ENCODE measurements at regions not wholly inside any gene's neighbourhood (a gene's known extent, or its start where the extent isn't known, plus 50 kb on each side); places are given as distances from the start of the nearest gene placed in this dataset.

DNA sequence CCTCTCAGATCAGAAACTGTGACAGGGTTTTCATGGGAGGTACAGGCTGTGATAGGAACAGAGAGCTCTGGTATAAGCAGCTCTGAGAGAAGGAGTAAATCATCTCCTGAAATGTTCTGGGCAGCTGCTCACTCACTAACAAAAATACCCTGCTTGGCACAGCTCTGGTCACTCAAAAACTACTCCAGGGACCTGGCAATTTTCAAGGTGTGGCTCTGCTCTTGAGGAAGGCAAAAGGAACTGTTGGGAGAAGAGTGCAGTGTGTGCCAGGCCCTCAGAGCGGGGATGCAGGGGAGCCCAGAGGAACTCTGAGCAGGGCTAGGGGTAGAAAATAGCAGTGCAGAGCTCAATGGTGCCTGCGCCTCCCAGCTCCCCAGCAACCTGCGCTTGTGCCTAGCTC is 180.5 kb upstream of the ZBED5 start:
- Histone ChIP-seq H2BK12ac (ENCODE audit: low read depth, low read length) (no peak overlapping the region), H3K27me3 (replicated peaks in 1 of 4; ENCODE audit: control insufficient read depth in 3 of 4, extremely low read depth in 1 of 4, insufficient read depth in 3 of 4, low read length in 3 of 4) (no peaks in the 10 kb centered on the region), H3K23ac (ENCODE audit: insufficient read length) (no peak overlapping the region), H2AK5ac (ENCODE audit: low read depth, low read length) (no peak overlapping the region), H3K9ac (replicated peaks in 1 of 4; ENCODE audit: extremely low read depth in 1 of 4, low read depth in 3 of 4, low read length in 3 of 4) (no peak overlapping the region), H3K4ac (replicated peaks; ENCODE audit: insufficient read length, low read depth, low read length) (no peak overlapping the region), H4K20me1 (replicated peaks in 1 of 2; ENCODE audit: control insufficient read depth in 1 of 2, insufficient read depth in 2 of 2, low read length in 2 of 2) (no peaks in the 10 kb centered on the region), H4K5ac (ENCODE audit: insufficient read length, low read depth, low read length) (no peak overlapping the region), H3K56ac (replicated peaks; ENCODE audit: insufficient read length, low read depth, low read length) (no peak overlapping the region), H3K23me2 (ENCODE audit: low read depth, low read length) (no peaks in the 10 kb centered on the region), H3K9me3 (ENCODE audit: insufficient read depth in 2 of 2, low read depth in 1 of 2, low read length in 1 of 2) (no peaks in the 10 kb centered on the region; a peak in 1 of 4 replicates), H3K18ac (ENCODE audit: extremely low read depth, low read length) (no peak overlapping the region), H3K4me2 (ENCODE audit: insufficient read depth in 1 of 2, low read depth in 2 of 2, low read length in 2 of 2) (no peak overlapping the region), H3K79me2 (ENCODE audit: control insufficient read depth in 1 of 2, insufficient read depth in 2 of 2, low read length in 2 of 2) (no peaks in the 10 kb centered on the region), H3K4me1 (replicated peaks in 1 of 4; ENCODE audit: control insufficient read depth in 3 of 4, insufficient read depth in 4 of 4, low read length in 3 of 4) (peaks cover 0 to 3% (median 1%) of the 10 kb centered on the region in 4 experiments; a peak in 3 of 7 replicates), H3K27ac (ENCODE audit: low read depth, low read length) (no peak overlapping the region), H3K36me3 (ENCODE audit: control insufficient read depth in 2 of 4, insufficient read depth in 4 of 4, low read length in 3 of 4) (no peaks in the 10 kb centered on the region), H4K8ac (ENCODE audit: extremely low read depth, insufficient read depth, low read length) (no peak overlapping the region), H3K14ac (ENCODE audit: insufficient read length) (no peak overlapping the region), H3K79me1 (ENCODE audit: low read depth, low read length) (no peaks in the 10 kb centered on the region; the same call in 1 of the 2 replicates), H2BK20ac (ENCODE audit: low read length) (no peak overlapping the region), H2AFZ (ENCODE audit: low read length) (no peak overlapping the region), H2BK120ac (replicated peaks; ENCODE audit: low read depth, low read length) (no peak overlapping the region), H2BK5ac (ENCODE audit: low read depth, low read length) (no peak overlapping the region), H2BK15ac (ENCODE audit: low read length) (no peak overlapping the region), H4K91ac (replicated peaks; ENCODE audit: insufficient read length, low read length) (no peak overlapping the region), H3K4me3 (ENCODE audit: extremely low read depth in 1 of 4, insufficient read depth in 2 of 4, low read depth in 3 of 4, low read length in 4 of 4) (no peak overlapping the region)
- POLR2A ChIA-PET (ENCODE audit: partially characterized antibody) = interaction anchor here (1.0 to 1.2 kb wide), 2 partner anchors 108 to 229 kb away, joined by 3 to 4 read pairs; partner anchors contain the start of gene EIF4G2
- CTCF ChIA-PET (ENCODE audit: partially characterized antibody) = interaction anchor here (0.6 to 5.7 kb wide), 35 partner anchors 8 to 1142 kb away, joined by 3 to 68 read pairs (median 7); no protein-coding TSS in a partner anchor
- no peak for DNase-seq (ENCODE audit: low read depth in 1 of 2, low spot score in 2 of 2)
- no peak for TF ChIP-seq TBP (IDR thresholded peaks at IDR 0.05; ENCODE audit: low read depth, low read length)
- TF ChIP-seq ASH2L (IDR thresholded peaks at IDR 0.05; ENCODE audit: low read length) = no peak
- TF ChIP-seq BRCA1 (IDR thresholded peaks at IDR 0.05; ENCODE audit: low read depth, low read length) = no peak
- no peak for TF ChIP-seq SAP30 (IDR thresholded peaks at IDR 0.05; ENCODE audit: insufficient read depth, insufficient replicate concordance, low read length)
- no peak for TF ChIP-seq POLR2A (IDR thresholded peaks at IDR 0.05; ENCODE audit: control extremely low read depth in 1 of 2, low read depth in 2 of 2, low read length in 2 of 2)
- TF ChIP-seq EZH2 (IDR thresholded peaks at IDR 0.05; ENCODE audit: low read depth, low read length, severe bottlenecking) = no peak
- TF ChIP-seq HDAC6 (IDR thresholded peaks at IDR 0.05; ENCODE audit: low read depth, low read length) = no peak
- no peak for TF ChIP-seq BACH1 (IDR thresholded peaks at IDR 0.05; ENCODE audit: low read length)
- no peak for TF ChIP-seq RAD21 (IDR thresholded peaks at IDR 0.05 in 1 of 2, conservative IDR thresholded peaks at IDR 0.05 in 1 of 2; ENCODE audit: low read depth in 2 of 2, low read length in 2 of 2)
- TF ChIP-seq TCF12 (IDR thresholded peaks at IDR 0.05; ENCODE audit: low read depth, low read length) = no peak
- WGBS, 2 experiments (ENCODE audit: extremely low coverage in 1 of 2, insufficient coverage in 1 of 2, insufficient read length in 1 of 2, insufficient replicate concordance in 2 of 2, low coverage in 1 of 2, low lambda C conversion rate in 2 of 2, missing lambda C conversion rate in 1 of 2) = 90% methylated on average over 3 of the region's 3 CpGs; no CpG with 5 or more reads in 1 of the 2 experiments
- no peak for FAIRE-seq

All from H1 (cell line).